ENCODE measurements at regions not wholly inside any gene's neighbourhood (a gene's known extent, or its start where the extent isn't known, plus 50 kb on each side); places are given as distances from the start of the nearest gene placed in this dataset.

DNA sequence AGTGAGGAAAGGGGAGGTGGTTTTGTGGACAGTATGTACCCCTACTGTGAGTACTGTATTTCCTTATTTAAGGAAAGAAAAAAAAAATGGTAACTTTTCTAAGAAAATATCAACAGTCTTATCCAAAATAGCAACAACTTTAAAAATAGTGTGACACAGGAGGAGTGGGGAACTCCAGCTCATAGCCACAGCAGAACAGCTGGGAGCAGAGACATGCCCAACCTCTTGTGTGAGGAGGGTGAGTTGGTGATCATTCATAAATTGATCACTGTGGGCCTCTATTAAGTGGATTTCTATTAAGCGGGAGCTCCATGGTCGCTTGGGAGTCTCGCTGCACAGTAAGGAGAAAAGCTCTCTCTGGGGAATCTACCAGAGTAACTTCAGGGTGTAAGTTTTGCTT, 158.8 kb upstream of the DUSP10 start:
- Mint-ChIP-seq H3K4me3 (no peak overlapping the region), H3K27ac (no peak overlapping the region), H3K36me3 (ENCODE audit: low read depth) (no peaks in the 10 kb centered on the region), H3K27me3 (peaks cover 18% of the 10 kb centered on the region), H3K9me3 (no peaks in the 10 kb centered on the region), H3K4me1 (no peaks in the 10 kb centered on the region)
- no peak for DNase-seq
- intact Hi-C loops (cut with micrococcal nuclease), result no loop called here

GRCh38 chr1:221897321-221897721, 155.4 kb upstream of the DUSP10 start:
- peaks cover 3% of the 10 kb centered on the region for H3K9me3 Mint-ChIP-seq
- no peaks in the 10 kb centered on the region for H3K4me1 Mint-ChIP-seq
- DNase-seq, result no peak
- H3K27ac Mint-ChIP-seq, result no peak overlapping the region
- peaks cover 28% of the 10 kb centered on the region for H3K27me3 Mint-ChIP-seq
- no peaks in the 10 kb centered on the region for H3K36me3 Mint-ChIP-seq (ENCODE audit: low read depth)
- intact Hi-C loops (cut with micrococcal nuclease), result no loop called here
- H3K4me3 Mint-ChIP-seq, result no peak overlapping the region

DNA sequence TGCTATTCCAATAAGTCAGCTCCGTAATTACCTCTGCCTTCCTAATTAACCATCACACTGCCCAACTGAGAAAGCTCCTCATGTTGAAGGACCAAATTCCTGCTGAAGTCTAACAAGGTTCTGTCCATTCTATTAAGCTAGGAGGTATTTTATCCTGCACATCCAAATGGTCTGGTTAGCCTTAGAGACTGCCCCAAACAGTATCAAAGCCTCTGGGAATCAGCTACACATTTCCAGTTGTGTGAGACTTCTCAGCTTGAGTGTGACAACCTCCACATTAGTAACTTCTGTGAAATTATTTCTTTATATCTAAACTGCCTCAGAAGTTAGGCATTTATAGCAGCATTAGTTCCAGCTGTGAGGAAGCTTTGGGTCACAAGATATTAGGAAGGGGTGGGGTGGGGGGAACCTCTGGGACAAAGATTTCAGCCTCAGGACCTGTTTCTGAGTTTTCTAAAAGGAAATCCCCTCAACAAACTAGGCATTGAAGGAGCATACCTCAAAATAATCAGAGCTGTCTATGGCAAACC, 150.5 kb upstream of the DUSP10 start:
- H3K4me3 Mint-ChIP-seq, result no peak overlapping the region
- H3K27ac Mint-ChIP-seq, result no peak overlapping the region
- no peaks in the 10 kb centered on the region for H3K4me1 Mint-ChIP-seq
- intact Hi-C loops (cut with micrococcal nuclease), result no loop called here
- no peak for DNase-seq
- no peaks in the 10 kb centered on the region for H3K36me3 Mint-ChIP-seq (ENCODE audit: low read depth)
- peaks cover 32% of the 10 kb centered on the region for H3K27me3 Mint-ChIP-seq
- H3K9me3 Mint-ChIP-seq, result peaks cover 3% of the 10 kb centered on the region

- Mint-ChIP-seq H3K4me3 (no peak overlapping the region), H3K27ac (no peak overlapping the region), H3K36me3 (ENCODE audit: low read depth) (no peaks in the 10 kb centered on the region), H3K9me3 (peaks cover 3% of the 10 kb centered on the region), H3K4me1 (no peaks in the 10 kb centered on the region), H3K27me3 (peaks cover 27% of the 10 kb centered on the region)
- DNase-seq, result no peak
- intact Hi-C loops (cut with micrococcal nuclease), result no loop called here
Measured at GRCh38 chr1:221891708-221892107, 149.8 kb upstream of the DUSP10 start.

DNA sequence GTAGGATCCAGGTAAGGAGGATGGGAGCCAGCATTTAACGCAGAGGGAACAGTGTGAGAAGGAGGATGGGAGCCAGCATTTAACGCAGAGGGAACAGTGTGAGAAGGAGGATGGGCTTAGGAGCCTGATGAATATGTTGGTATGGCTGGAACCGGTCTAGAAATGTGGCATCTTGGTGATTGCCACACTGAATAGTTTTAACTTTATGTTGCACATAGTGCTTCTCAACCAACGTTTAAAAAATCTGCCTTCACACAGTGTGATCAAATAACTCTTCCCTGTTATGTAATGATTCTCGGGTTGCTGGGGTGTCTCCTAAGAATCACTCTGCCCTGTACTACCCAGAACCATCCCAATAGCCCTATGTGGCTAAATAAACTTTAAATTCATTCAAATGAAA, 146.9 kb upstream of the DUSP10 start:
- H3K9me3 Mint-ChIP-seq, result no peaks in the 10 kb centered on the region
- peaks cover 19% of the 10 kb centered on the region for H3K27me3 Mint-ChIP-seq
- intact Hi-C loops (cut with micrococcal nuclease), result no loop called here
- no peak overlapping the region for H3K4me3 Mint-ChIP-seq
- no peak for DNase-seq
- no peak overlapping the region for H3K27ac Mint-ChIP-seq
- no peaks in the 10 kb centered on the region for H3K36me3 Mint-ChIP-seq (ENCODE audit: low read depth)
- no peaks in the 10 kb centered on the region for H3K4me1 Mint-ChIP-seq

DNA sequence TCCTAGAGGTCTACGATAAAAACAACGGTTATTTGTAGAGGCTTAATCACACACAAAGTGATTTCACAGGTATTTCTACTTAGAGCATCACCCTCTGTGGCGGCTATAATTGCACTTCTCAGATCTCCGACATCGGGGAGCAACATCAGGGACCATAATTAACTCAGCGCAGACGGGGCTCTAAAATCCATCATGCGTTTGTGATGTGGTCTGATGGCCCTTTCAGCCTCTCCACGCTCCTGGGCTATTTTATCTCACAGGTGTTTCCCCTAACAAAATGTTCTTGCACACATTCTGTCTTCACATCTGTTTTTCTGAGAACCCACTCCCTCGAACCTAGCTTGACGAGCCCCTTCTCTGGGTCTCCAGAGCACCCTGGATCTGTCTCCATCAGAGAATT, 146.3 kb upstream of the DUSP10 start:
- no peak for DNase-seq
- Mint-ChIP-seq H3K36me3 (ENCODE audit: low read depth) (no peaks in the 10 kb centered on the region), H3K4me1 (no peaks in the 10 kb centered on the region), H3K9me3 (no peaks in the 10 kb centered on the region), H3K27me3 (peaks cover 19% of the 10 kb centered on the region), H3K4me3 (no peak overlapping the region), H3K27ac (no peak overlapping the region)
- intact Hi-C loops (cut with micrococcal nuclease), result no loop called here

GRCh38 chr1:221887758-221888157, 145.9 kb upstream of the DUSP10 start:
- intact Hi-C loops (cut with micrococcal nuclease), result no loop called here
- Mint-ChIP-seq H3K4me3 (no peak overlapping the region), H3K9me3 (no peaks in the 10 kb centered on the region), H3K36me3 (ENCODE audit: low read depth) (no peaks in the 10 kb centered on the region), H3K27me3 (peaks cover 19% of the 10 kb centered on the region), H3K27ac (no peak overlapping the region), H3K4me1 (no peaks in the 10 kb centered on the region)
- no peak for DNase-seq

DNA sequence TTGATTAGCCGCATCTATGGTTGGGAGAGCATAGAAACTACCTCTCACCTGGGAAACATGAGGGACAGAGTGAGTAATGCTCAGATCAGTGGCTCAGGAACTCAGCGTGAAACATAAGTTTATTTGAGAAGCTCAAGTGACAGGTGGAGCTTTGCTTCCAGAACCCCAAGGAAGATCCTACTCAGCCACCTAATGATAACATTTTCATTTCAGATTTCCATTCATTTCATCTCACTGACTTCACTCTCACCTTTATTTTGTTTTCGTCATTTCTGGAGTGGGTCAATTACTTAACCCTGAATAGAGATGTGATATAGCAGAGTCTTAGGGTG, 145.5 kb upstream of the DUSP10 start:
- H3K4me3 Mint-ChIP-seq, result no peak overlapping the region
- H3K27me3 Mint-ChIP-seq, result peaks cover 19% of the 10 kb centered on the region
- no peaks in the 10 kb centered on the region for H3K36me3 Mint-ChIP-seq (ENCODE audit: low read depth)
- intact Hi-C loops (cut with micrococcal nuclease), result no loop called here
- no peaks in the 10 kb centered on the region for H3K4me1 Mint-ChIP-seq
- DNase-seq, result no peak
- no peak overlapping the region for H3K27ac Mint-ChIP-seq
- H3K9me3 Mint-ChIP-seq, result no peaks in the 10 kb centered on the region

- intact Hi-C loops (cut with micrococcal nuclease), result no loop called here
- Mint-ChIP-seq H3K27ac (no peak overlapping the region), H3K4me3 (no peak overlapping the region), H3K9me3 (no peaks in the 10 kb centered on the region), H3K36me3 (ENCODE audit: low read depth) (no peaks in the 10 kb centered on the region), H3K27me3 (peaks cover 19% of the 10 kb centered on the region), H3K4me1 (no peaks in the 10 kb centered on the region)
- DNase-seq, result no peak
Measured at GRCh38 chr1:221886743-221887414, 145.0 kb upstream of the DUSP10 start.

GRCh38 chr1:221886311-221886710, 144.4 kb upstream of the DUSP10 start:
- H3K9me3 Mint-ChIP-seq, result no peaks in the 10 kb centered on the region
- H3K36me3 Mint-ChIP-seq (ENCODE audit: low read depth), result no peaks in the 10 kb centered on the region
- DNase-seq, result no peak
- no peak overlapping the region for H3K4me3 Mint-ChIP-seq
- no peak overlapping the region for H3K27ac Mint-ChIP-seq
- intact Hi-C loops (cut with micrococcal nuclease), result no loop called here
- H3K4me1 Mint-ChIP-seq, result no peaks in the 10 kb centered on the region
- H3K27me3 Mint-ChIP-seq, result peaks cover 19% of the 10 kb centered on the region

DNA sequence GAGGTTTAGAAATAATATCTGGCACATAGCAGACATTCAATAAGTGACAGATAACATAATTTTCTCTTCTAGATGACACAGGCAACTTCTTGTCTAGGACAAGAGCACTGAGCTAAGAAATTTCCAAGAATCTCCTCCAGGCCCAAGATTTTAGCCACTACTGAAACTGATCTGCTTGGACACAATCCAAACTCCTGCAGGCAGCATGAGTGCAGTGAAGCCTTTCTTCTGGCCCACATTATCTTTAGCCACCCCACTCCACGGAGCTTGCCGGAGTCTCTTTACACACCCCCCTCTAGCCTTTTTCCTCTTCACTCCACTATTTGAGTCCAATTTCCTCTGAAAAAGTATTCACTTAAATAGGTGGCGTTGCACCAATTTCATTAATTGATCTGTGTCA, 142.9 kb upstream of the DUSP10 start:
- no peaks in the 10 kb centered on the region for H3K36me3 Mint-ChIP-seq (ENCODE audit: low read depth)
- intact Hi-C loops (cut with micrococcal nuclease), result no loop called here
- H3K27me3 Mint-ChIP-seq, result peaks cover 19% of the 10 kb centered on the region
- H3K9me3 Mint-ChIP-seq, result no peaks in the 10 kb centered on the region
- no peak overlapping the region for H3K27ac Mint-ChIP-seq
- no peaks in the 10 kb centered on the region for H3K4me1 Mint-ChIP-seq
- no peak overlapping the region for H3K4me3 Mint-ChIP-seq
- DNase-seq, result no peak

DNA sequence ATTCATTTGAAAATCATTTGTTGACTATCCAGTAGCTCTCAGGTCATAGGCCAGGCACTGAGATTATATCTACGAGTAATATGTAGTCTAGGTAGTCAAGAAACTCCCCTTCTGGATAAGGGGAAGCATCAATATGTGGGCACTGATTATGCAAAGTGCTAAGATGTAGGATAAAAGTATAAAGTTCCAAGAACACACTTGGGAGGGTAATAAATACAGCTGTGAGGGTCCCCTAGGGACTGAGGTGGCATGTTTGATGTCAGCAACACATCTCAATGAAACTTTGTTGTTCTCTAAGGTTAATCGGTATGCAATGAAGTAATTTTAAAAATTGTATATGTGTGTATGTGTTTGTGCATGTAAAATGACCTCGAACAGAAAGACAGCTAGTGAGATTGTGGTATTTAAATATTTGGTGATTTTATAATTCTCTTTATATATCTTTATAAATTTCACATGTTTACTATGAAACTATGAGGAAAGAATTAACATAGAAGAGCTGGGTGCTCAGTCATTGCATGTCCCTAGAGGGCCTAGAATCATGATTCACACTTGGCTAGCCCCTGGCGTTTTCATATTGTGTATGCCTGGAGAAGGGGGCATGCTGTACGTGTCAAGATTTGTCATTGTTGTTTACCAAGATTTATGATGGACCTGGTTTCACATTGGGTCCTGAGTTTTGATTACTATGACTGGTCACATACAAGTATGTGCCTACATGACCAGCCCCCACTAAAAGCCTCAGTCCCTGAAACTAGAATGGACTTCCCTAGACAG, 140.1 kb upstream of the DUSP10 start:
- H3K36me3 Mint-ChIP-seq (ENCODE audit: low read depth), result no peaks in the 10 kb centered on the region
- H3K4me1 Mint-ChIP-seq, result peaks cover 6% of the 10 kb centered on the region
- H3K27ac Mint-ChIP-seq, result no peak overlapping the region
- DNase-seq, result no peak
- no peak overlapping the region for H3K4me3 Mint-ChIP-seq
- H3K27me3 Mint-ChIP-seq, result peaks cover 9% of the 10 kb centered on the region
- no peaks in the 10 kb centered on the region for H3K9me3 Mint-ChIP-seq
- intact Hi-C loops (cut with micrococcal nuclease), result no loop called here

DNA sequence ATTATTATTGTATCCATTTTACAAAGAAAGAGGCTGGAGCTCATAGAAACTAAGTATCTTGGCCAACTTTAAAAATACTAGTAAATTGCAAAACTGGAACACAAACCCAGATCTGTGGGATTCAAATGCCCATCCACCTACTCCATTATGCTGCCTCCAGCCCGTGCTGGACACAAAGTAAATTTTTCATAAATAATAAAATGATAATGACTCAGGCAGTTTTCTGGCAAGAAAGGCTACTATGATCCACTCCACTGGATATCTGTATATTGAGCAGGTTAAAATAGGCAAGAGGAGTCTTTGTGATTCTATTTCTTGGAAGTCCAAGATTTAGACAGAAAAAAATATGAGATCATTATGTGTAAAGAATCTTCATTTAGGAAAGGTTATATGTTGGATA, 138.3 kb upstream of the DUSP10 start:
- no peak overlapping the region for H3K27ac Mint-ChIP-seq
- no peak for DNase-seq
- H3K27me3 Mint-ChIP-seq, result peaks cover 2% of the 10 kb centered on the region
- no peak overlapping the region for H3K4me3 Mint-ChIP-seq
- intact Hi-C loops (cut with micrococcal nuclease), result no loop called here
- peaks cover 6% of the 10 kb centered on the region for H3K4me1 Mint-ChIP-seq
- H3K36me3 Mint-ChIP-seq (ENCODE audit: low read depth), result no peaks in the 10 kb centered on the region
- H3K9me3 Mint-ChIP-seq, result no peaks in the 10 kb centered on the region

DNA sequence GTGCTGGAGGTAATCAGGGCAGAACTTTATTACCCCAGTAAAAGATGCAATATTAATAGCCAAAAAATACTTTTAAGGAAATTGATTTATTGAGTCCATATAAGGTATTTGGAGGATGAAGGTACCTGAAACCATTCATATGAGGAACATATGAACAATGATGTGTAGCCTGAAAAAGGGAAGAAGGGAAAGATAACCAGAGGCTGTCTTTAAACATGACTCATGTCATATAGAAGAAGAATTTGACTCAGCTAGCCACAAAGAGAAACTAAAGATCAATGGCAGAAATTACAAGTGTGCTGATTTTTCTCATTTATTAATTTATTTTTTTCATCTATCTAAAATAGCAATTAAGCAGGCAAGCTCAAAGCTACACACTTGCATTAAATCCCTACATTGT, 136.2 kb upstream of the DUSP10 start:
- Mint-ChIP-seq H3K9me3 (no peaks in the 10 kb centered on the region), H3K4me3 (no peak overlapping the region), H3K27ac (no peak overlapping the region), H3K36me3 (ENCODE audit: low read depth) (no peaks in the 10 kb centered on the region), H3K27me3 (peaks cover 2% of the 10 kb centered on the region), H3K4me1 (peaks cover 10% of the 10 kb centered on the region)
- intact Hi-C loops (cut with micrococcal nuclease), result loop anchor here (1.0 to 5.0 kb wide), 6 partner anchors 39 to 136 kb away; partner anchors contain the start of gene DUSP10
- no peak for DNase-seq

Data from activated CD4-positive, alpha-beta T cell treated with anti-CD3 and anti-CD28 coated beads, Interleukin-2, amount 10 ng/mL, durations not matched to agents 24 days and 14 days (primary cell).